NCI-H2196 (cell line): ENCODE measurements at regions not wholly inside any gene's neighbourhood (a gene's known extent, or its start where the extent isn't known, plus 50 kb on each side); places are given as distances from the start of the nearest gene placed in this dataset.

ENCODE experiments used
- DNase-seq: peaks from one replicate; lab custom pipeline; 2025; ENCODE audit not compliant: unreplicated experiment; lab: John Stamatoyannopoulos, UW

- no peak for DNase-seq
Observed at GRCh38 chr9:131809941-131810344, 70.1 kb upstream of the RAPGEF1 start.

GRCh38 chr9:131808291-131808690 lies 68.4 kb upstream of the RAPGEF1 start:
- no peak for DNase-seq

GRCh38 chr9:131807144-131807983 lies 67.5 kb upstream of the RAPGEF1 start:
- no peak for DNase-seq

GRCh38 chr9:131805803-131806202 lies 65.9 kb upstream of the RAPGEF1 start:
- no peak for DNase-seq

GRCh38 chr9:131804826-131805225 lies 65.0 kb upstream of the RAPGEF1 start:
- peak; percentile 57 for DNase-seq

GRCh38 chr9:131803758-131804411 lies 64.0 kb upstream of the RAPGEF1 start:
- DNase-seq = no peak

GRCh38 chr9:131801810-131802209 lies 61.9 kb upstream of the RAPGEF1 start:
- no peak for DNase-seq

- DNase-seq = no peak
Observed at GRCh38 chr9:131800843-131801242, 61.0 kb upstream of the RAPGEF1 start.

GRCh38 chr9:131800366-131800765 lies 60.5 kb upstream of the RAPGEF1 start:
- no peak for DNase-seq

GRCh38 chr9:131799177-131799823 lies 59.4 kb upstream of the RAPGEF1 start:
- DNase-seq = no peak

- DNase-seq = no peak
Observed at GRCh38 chr9:131798246-131798645, 58.4 kb upstream of the RAPGEF1 start.

GRCh38 chr9:131794393-131794792 lies 54.5 kb upstream of the RAPGEF1 start:
- no peak for DNase-seq

GRCh38 chr9:131791542-131792254 lies 51.8 kb upstream of the RAPGEF1 start:
- no peak for DNase-seq
